HG03159 (cell line): ENCODE measurements at regions not wholly inside any gene's neighbourhood (a gene's known extent, or its start where the extent isn't known, plus 50 kb on each side); places are given as distances from the start of the nearest gene placed in this dataset.

ENCODE experiments used
- ATAC-seq: cut with Tn5 transposase; IDR thresholded peaks from one replicate; pipeline ENCODE4 v1.9.1; 2021; ENCODE audit warnings: mild to moderate bottlenecking, moderate library complexity; ENCODE audit not compliant: unreplicated experiment

GRCh38 chr12:124504273-124505000 lies 63.0 kb downstream of the NCOR2 start:
- ATAC-seq: no peak

GRCh38 chr12:124503305-124503704 lies 64.1 kb downstream of the NCOR2 start:
- no peak for ATAC-seq

GRCh38 chr12:124502379-124502778 lies 65.0 kb downstream of the NCOR2 start:
- ATAC-seq: no peak

DNA sequence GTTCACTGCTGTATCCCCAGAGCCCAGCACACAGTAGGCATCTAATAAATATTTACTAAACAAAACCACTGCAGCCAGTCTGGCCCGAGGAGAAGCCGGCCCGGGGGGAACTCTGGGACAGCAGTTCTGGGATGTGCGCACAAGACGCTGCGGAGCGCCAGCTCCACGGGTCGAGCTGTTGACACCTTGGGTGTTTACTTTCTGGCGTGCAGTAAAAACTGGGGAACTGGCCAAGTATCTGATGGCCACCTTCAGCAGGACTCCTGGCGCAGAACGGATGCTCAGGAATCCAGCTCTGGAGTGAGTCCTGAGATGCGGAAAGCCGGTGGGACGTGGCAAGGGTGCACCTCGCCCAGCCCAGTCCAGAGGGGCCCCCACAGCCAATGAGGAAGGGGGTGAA lies 65.6 kb downstream of the NCOR2 start:
- ATAC-seq: no peak

- no peak for ATAC-seq
Measured at GRCh38 chr12:124501112-124501561, 66.3 kb downstream of the NCOR2 start.

- no peak for ATAC-seq
Measured at GRCh38 chr12:124499898-124500244, 67.5 kb downstream of the NCOR2 start.

DNA sequence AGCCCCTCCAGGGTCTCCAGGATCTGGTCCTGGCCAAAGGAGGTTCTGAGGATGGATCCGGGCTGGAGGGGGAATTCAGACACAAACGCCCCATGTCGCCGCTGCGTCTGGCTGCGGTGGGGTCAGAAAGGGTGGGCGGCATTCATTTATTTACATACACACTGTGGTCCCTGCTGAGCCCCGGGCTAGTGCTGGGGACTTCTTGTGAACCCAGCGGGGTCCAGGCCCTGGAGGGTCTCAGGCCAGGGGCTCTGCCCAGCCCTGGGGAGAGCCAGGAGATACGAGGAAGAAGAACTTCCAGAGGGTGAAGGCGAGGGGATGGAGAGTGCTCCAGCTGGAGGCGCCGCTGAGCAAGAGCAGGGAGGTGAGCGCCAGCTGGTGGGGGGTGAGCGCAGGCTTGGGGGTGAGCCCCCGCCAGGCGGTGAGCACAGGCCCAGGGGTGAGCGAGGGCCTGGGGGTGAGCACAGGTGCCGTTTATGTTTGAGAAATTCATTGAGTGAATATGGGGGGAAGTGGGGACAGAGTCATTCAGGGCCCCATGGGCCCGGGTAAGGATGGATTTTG lies 68.1 kb downstream of the NCOR2 start:
- no peak for ATAC-seq

DNA sequence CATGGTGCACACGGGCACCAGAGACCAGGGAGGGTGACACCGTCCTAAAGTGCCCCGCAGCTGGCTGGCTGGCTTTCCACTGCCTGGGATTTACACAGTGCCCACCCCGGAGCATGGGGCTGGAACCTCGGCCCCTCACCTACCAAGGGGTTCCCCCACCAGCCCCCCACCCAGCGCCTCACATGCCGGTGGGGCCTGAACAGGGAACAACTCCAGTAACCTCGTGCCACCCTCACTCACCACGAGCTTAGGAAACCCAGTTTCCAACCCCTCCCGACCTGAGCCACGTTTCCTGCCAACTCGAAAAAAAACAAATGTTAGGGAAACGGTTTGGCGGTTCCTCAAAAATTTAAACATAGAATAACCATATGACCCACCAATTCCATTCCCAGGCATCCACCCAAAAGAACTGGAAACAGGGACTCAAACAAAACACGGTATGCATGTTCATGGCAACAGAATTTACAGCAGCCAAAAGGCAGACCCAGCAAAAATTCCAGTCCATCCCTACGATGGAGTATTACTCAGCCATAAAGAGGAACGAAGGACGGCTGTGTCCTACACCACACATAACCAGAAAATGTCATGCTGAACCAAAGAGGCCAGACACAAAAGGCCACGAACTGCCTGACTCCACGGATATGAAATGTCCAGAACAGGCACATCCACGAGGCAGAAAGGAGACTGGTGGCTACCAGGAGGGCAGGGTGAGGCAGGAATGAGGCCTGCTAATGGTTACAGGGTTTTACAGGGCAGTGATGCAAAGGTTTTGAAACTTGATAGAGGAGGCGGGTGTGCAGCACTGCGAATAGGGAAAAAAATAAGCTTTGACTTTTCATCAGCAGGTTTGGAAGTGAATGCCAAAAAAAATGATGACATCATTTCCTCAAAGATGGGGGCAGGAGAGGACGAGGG lies 68.9 kb downstream of the NCOR2 start:
- ATAC-seq: no peak

- ATAC-seq: no peak
Measured at GRCh38 chr12:124497658-124498057, 69.8 kb downstream of the NCOR2 start.

GRCh38 chr12:124497039-124497438 lies 70.4 kb downstream of the NCOR2 start:
- ATAC-seq: no peak

DNA sequence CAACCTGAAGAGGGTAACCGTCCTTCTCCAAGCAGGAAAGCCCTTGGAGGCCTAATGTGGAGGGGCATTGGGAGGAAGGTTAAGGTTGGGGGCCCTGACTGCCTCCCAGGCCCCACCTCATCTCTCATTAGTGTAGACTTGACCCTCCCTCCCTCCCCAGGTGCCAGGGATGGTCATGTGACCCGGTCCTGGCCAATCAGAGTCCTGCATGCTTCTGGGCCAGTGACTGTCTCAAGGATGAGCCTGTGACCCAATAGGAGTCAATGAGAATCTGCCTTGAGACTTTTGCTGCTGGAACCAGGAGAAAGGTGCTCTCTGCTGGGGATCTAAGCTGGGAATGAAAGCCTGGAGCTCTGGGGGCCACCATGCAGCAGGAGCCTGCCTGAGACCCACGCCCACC lies 70.8 kb downstream of the NCOR2 start:
- ATAC-seq: no peak

DNA sequence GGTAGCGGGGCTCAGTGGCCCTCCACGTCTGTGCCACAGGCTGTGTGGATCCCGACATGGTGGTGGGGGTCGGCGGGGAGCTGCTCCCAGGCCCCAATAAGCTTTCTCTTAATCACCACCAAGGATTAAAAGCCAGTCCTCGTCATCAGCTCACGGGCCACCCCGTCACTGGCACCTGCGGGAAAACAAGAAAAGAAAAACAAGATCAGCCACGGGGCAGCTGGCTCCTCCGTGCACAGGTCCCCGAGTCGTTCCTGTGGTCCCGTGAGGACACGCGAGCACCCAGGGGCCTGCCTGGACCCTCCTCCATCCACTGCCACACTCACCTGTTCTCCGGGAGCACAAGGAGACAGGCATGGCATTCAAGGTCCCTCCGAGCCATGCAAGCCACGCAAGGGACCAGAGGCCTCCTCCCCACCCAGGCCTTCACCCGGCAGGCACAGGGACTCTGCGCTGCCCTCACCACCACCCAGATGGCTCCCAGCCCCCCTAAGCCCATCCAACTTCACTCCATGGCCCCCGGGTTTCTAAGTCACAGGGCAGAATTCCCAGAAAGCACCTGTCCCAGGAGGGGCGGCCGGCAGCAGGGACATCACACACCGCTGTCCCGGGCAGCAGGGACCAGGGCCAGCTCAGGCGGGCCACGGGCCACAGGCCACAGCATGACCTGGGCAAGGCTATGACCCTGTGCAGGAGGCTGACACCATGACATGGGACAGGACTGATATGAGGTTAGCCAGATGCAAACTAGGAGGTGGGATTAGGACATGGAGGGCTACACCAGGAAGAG lies 72.0 kb downstream of the NCOR2 start:
- ATAC-seq: no peak

GRCh38 chr12:124494751-124495129 lies 72.7 kb downstream of the NCOR2 start:
- ATAC-seq: no peak

DNA sequence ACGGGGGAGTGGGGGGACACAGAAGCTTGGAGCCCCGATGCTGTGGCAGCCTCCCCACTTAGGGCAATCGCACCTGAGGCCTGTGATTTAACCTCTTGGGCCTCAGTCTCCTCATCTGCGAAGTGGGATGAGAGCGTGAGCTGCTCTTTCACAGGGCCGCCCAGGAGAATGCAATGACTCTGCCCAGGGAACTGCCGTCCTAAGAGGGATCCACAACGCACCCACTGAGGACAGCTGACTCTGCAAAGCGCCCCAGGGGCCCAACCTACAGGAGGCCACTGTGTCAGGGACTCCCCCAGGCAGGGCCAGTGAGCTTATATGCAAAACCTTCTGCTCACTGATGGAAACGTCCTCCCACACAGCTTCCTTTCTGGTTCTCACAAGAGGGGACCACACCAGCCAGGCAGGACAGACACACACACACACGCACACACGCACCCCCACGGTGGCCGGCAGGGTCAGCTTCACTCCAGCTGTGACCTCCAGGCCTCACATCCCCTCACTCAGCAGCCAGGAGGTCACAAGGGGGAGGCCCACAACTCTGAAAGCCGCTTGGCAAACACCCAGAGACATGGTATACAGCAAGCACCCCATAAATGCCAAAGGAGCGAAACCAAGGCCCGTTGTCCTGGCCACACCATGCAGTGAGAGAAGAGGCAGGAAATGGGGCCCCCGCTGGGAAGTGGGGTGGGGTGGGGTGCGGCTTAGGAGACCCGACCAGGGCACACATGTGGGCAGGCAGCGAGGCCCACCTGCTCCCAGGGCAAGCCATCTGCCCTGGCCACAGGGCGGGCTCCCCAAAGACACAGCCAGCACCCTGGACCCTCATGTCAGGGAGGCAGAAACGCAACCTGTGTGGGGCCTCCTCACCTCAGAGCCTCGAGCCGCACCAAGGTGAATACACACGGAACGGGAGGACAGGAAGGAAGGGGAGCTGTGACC lies 73.3 kb downstream of the NCOR2 start:
- peak; percentile 87 for ATAC-seq

DNA sequence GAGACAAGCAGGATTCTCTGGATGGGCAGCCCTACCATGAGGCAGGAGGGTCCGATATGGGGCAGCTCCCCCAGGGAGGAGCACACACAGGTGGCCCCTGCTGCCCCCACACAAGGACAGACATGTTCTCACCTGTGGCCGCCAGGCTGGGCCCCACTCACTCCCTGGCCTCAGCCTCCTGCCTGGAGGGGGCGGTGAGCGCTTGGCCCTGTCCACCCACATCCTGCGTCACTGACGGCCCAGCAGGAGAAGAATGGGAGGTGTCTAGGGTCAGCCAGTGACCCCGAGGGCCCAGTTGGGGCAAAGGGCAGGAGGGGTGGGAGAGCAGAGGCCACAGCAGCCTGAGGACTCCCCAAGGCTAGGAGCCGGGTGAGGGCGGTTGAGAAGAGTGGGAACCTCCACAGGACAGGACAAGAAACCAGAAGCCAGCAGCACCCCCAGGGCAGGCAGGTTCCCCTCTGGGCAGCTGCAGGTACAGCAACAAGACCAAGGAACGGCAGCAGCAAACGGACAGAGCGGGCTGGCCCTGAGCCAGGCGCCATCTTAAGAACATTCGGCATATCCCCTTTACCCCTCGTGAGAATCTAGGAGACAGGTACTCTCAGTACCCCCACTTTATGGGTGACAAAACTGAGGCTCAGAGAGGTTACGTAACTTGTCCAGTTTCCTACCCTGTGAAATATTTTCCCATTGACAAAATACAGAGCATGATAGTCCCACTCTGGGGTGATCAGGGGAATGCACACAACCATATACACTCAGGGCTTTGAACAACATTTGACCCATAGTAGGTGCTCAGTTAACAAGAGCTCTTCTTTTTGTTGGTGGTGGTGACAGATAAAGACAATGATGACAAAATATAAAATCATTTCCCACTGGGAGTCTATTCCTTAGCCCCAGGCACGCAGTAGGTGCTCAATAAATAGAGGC lies 74.3 kb downstream of the NCOR2 start:
- no peak for ATAC-seq

DNA sequence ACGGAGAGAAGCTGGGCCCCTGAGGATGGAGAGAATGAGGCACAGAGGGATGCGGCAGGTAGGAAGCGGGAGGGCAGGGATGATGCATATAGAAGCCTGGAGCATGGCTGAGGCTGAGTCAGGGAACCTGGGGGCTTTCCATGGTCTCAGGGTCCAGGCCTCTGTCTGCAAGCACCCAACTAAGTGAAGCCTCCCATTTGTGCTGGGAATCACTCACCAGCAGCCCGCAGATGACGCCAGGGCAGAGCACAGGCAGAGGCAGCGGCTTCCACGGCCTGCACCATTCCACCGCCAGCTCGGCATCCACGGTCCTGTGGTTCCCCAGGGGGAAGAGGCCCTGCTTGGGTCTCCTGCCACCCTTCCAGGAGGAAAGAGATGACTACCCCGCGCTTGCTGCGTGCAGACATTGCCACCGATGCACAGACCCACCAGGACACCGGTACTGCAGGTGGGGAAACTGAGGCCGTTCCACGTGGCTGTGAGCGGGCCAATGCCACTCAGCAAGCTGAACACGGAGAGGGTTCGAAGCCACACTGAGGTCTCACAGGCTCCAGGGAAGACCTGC lies 75.5 kb downstream of the NCOR2 start:
- ATAC-seq: no peak

GRCh38 chr12:124491310-124491709 lies 76.1 kb downstream of the NCOR2 start:
- no peak for ATAC-seq

- no peak for ATAC-seq
Measured at GRCh38 chr12:124490584-124491305, 76.7 kb downstream of the NCOR2 start.
